ENCODE measurements at regions not wholly inside any gene's neighbourhood (a gene's known extent, or its start where the extent isn't known, plus 50 kb on each side); places are given as distances from the start of the nearest gene placed in this dataset.

DNA sequence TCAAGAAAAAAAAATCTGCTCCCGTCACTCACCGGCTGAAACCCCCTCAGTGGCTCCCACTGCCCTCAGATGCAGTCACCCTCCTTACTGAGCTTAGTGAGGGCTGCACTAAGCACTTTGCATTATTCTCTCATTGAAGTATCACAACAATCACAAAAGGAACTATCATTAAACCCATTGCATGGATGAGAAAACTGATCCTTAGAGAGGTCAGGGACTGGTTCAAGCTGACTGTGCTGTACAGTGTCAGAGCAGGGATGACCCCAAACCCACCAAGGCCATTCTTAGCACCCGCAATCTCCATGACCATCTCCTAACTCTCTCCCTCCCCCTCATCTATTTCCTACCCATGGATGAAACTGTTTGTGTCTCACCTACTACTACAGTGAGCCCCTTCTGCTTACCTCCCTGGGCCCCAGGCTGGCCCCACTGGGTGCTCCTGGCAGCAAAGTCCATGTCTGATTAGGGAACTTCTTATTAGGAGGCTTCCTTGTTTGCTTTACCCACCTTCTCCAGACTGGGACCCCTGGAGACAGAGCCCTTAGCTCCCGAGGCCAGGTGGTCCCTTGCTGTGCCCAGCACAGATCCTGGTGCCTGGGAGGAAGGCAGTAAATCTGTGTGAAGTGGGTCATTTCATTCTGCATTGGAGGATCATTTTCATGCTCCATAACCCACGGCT, 139.3 kb upstream of the ID2 start:
- no peak for TF ChIP-seq CTCF (IDR thresholded peaks at IDR 0.05; ENCODE audit: low read depth, low read length)
- no peak for TF ChIP-seq POLR2A (IDR thresholded peaks at IDR 0.05; ENCODE audit: extremely low read depth, insufficient read length)
- no peak for TF ChIP-seq MAX (IDR thresholded peaks at IDR 0.05; ENCODE audit: low read depth, low read length)

All from NB4 (cell line).